Neuronal stem cell (in vitro differentiated cells): ENCODE measurements at regions not wholly inside any gene's neighbourhood (a gene's known extent, or its start where the extent isn't known, plus 50 kb on each side); places are given as distances from the start of the nearest gene placed in this dataset.

Experiments used
- DNase-seq: peaks from one replicate; pipeline ENCODE4 v3.0.0-alpha.2; 2013; ENCODE audit warnings: low spot score
- H2AFZ ChIP-seq: one replicate; pipeline ENCODE4 v1.6.1; 2013; ENCODE audit warnings: mild to moderate bottlenecking, low read length, inconsistent platforms
- H2AK5ac ChIP-seq: 2 replicates; pipeline ENCODE4 v1.6.1; 2013; ENCODE audit warnings: low read depth, mild to moderate bottlenecking, inconsistent platforms, low read length, moderate library complexity, mixed read lengths
- H2BK120ac ChIP-seq: 2 replicates; pipeline ENCODE4 v1.6.1; 2013; ENCODE audit warnings: low read depth, mild to moderate bottlenecking, inconsistent platforms, low read length, moderate library complexity, mixed read lengths
- H2BK12ac ChIP-seq: one replicate; pipeline ENCODE4 v1.6.1; 2013; ENCODE audit warnings: low read length, inconsistent platforms
- H2BK15ac ChIP-seq: 2 replicates; pipeline ENCODE4 v1.6.1; 2013; ENCODE audit warnings: mild to moderate bottlenecking, low read length, inconsistent platforms, mixed read lengths
- H2BK5ac ChIP-seq: one replicate; pipeline ENCODE4 v1.6.1; 2013; ENCODE audit warnings: inconsistent platforms, mild to moderate bottlenecking, low read length, moderate library complexity
- H3K14ac ChIP-seq: one replicate; pipeline ENCODE4 v1.6.1; 2013; ENCODE audit warnings: low read length, inconsistent platforms
- H3K18ac ChIP-seq: 2 replicates; pipeline ENCODE4 v1.6.1; 2013; ENCODE audit warnings: low read length, inconsistent platforms
- H3K23ac ChIP-seq: 2 replicates; pipeline ENCODE4 v1.6.1; 2013; ENCODE audit warnings: low read depth, mild to moderate bottlenecking, mixed read lengths, low read length, inconsistent platforms; ENCODE audit not compliant: poor library complexity
- H3K27ac ChIP-seq: replicated peaks from 3 replicates; pipeline ENCODE4 v1.5.1; 2013; ENCODE audit warnings: low read length, inconsistent platforms
- H3K27me3 ChIP-seq, 3 experiments: 2 replicates each; pipeline ENCODE4 v1.6.1; 2013; ENCODE audit warnings: low read length in 3 of 3, mild to moderate bottlenecking in 2 of 3, inconsistent platforms in 1 of 3, low read depth in 1 of 3, mixed read lengths in 1 of 3, moderate library complexity in 1 of 3; ENCODE audit not compliant: control insufficient read depth in 3 of 3, insufficient read depth in 3 of 3
- H3K36me3 ChIP-seq, 2 donors: replicated peaks in 1 of 2; 2 replicates each; pipeline ENCODE4 v1.6.1; 2013; ENCODE audit warnings: low read length in 2 of 2; ENCODE audit not compliant: control insufficient read depth in 2 of 2, insufficient read depth in 2 of 2
- H3K4ac ChIP-seq: 2 replicates; pipeline ENCODE4 v1.6.1; 2013; ENCODE audit warnings: inconsistent platforms, mild to moderate bottlenecking, low read length, moderate library complexity
- H3K4me1 ChIP-seq, 2 donors: 1 replicate in 1 of 2; 2 replicates in 1 of 2; pipeline ENCODE4 v1.6.1; 2013; ENCODE audit warnings: low read length in 2 of 2, low read depth in 1 of 2; ENCODE audit not compliant: control insufficient read depth in 2 of 2, insufficient read depth in 1 of 2
- H3K4me2 ChIP-seq: one replicate; pipeline ENCODE4 v1.6.1; 2013; ENCODE audit warnings: mild to moderate bottlenecking, low read length, inconsistent platforms; ENCODE audit not compliant: insufficient read depth, poor library complexity, severe bottlenecking
- H3K4me3 ChIP-seq, 2 donors: 2 replicates each; pipeline ENCODE4 v1.5.1; 2013; ENCODE audit warnings: low read length in 2 of 2, mild to moderate bottlenecking in 2 of 2, inconsistent platforms in 1 of 2, moderate library complexity in 1 of 2
- H3K79me1 ChIP-seq: one replicate; pipeline ENCODE4 v1.6.1; 2013; ENCODE audit warnings: low read depth, mild to moderate bottlenecking, inconsistent platforms, low read length, moderate library complexity
- H3K9ac ChIP-seq: one replicate; pipeline ENCODE4 v1.6.1; 2013; ENCODE audit warnings: mild to moderate bottlenecking, low read depth, low read length, inconsistent platforms; ENCODE audit not compliant: poor library complexity
- H3K9me3 ChIP-seq, 2 donors: replicated peaks in 1 of 2; 2 replicates each; pipeline versions ENCODE3 to v1.6.1; 2013; ENCODE audit warnings: low read length in 2 of 2, mild to moderate bottlenecking in 2 of 2, inconsistent platforms in 1 of 2, low read depth in 1 of 2, mixed read lengths in 1 of 2, moderate library complexity in 1 of 2; ENCODE audit not compliant: control insufficient read depth in 2 of 2, insufficient read depth in 1 of 2
- H4K8ac ChIP-seq: one replicate; pipeline ENCODE4 v1.6.1; 2013; ENCODE audit warnings: low read depth, mild to moderate bottlenecking, inconsistent platforms, low read length, moderate library complexity
- H4K91ac ChIP-seq: one replicate; pipeline ENCODE4 v1.6.1; 2013; ENCODE audit warnings: low read length, low read depth, mild to moderate bottlenecking, inconsistent platforms; ENCODE audit not compliant: poor library complexity
- WGBS, 2 donors: extraction: QIAGEN DNeasy Blood & Tissue Kit; methylation state at CpG; one replicate each; pipeline ENCODE4 v1.1.7; 2013; ENCODE audit warnings: missing lambda C conversion rate in 2 of 2, mixed read lengths in 1 of 2; ENCODE audit not compliant: insufficient read length in 2 of 2, insufficient replicate concordance in 1 of 2; ENCODE audit errors: extremely low coverage in 2 of 2; 5-methylcytosine and 5-hydroxymethylcytosine counted together

DNA sequence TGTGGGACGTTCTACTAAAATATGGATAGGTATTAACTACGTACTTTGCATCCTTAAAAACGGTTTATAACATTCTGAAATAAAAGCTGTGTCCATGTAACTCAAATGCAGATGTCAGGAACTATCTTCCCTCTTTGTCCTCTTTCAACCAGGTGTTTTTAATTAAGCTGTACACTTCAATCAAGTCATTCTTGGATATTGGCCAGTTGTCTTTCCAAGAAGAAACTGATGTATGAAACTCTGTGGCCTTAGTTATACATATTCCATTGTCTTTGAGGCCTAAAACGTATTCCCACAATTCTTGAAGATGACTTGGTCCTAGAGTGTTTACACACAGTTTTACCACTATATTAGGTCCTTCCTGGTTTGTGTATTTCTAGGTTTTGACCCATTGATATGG lies 249.0 kb upstream of the CNTN5 start:
- DNase-seq: no peak
- no peak overlapping the region for H2BK5ac ChIP-seq
- H3K14ac ChIP-seq: no peak overlapping the region
- WGBS, 2 donors: no CpG with 5 or more reads among the region's 4 CpGs
- no peak overlapping the region for H2BK15ac ChIP-seq
- H2BK120ac ChIP-seq: no peak overlapping the region
- H3K9me3 ChIP-seq: no peaks in the 10 kb centered on the region
- H3K4ac ChIP-seq: no peak overlapping the region
- no peak overlapping the region for H3K27ac ChIP-seq
- no peak overlapping the region for H2AFZ ChIP-seq
- H4K8ac ChIP-seq: no peak overlapping the region
- H3K18ac ChIP-seq: no peak overlapping the region
- H3K9ac ChIP-seq: no peak overlapping the region
- no peaks in the 10 kb centered on the region for H3K4me1 ChIP-seq
- no peak overlapping the region for H3K4me2 ChIP-seq
- H2AK5ac ChIP-seq: no peak overlapping the region
- no peak overlapping the region for H3K4me3 ChIP-seq
- no peaks in the 10 kb centered on the region for H3K27me3 ChIP-seq
- no peak overlapping the region for H2BK12ac ChIP-seq
- no peak overlapping the region for H3K23ac ChIP-seq
- H3K79me1 ChIP-seq: no peaks in the 10 kb centered on the region
- no peak overlapping the region for H4K91ac ChIP-seq
- no peaks in the 10 kb centered on the region for H3K36me3 ChIP-seq

DNA sequence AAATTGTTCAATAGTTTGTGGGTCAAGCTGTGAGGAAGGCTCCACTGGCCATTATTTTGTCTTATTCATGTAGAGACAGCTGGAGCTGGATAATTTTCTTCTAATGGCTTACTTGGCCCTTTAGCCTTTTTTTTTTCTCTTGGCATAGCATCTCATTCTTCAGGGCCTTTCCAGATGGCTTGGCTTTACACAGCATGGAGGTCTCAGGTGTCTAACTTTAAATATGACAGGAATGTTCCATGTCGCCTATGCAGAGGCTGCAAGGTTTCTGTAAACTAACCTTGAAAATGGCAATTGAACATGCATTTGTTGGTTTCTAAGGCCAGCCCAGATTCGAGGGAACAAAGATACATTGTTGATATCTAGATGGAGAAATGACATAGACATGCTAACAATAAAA lies 247.9 kb upstream of the CNTN5 start:
- no peak overlapping the region for H3K4me2 ChIP-seq
- H2BK12ac ChIP-seq: no peak overlapping the region
- H3K4ac ChIP-seq: no peak overlapping the region
- no peaks in the 10 kb centered on the region for H3K79me1 ChIP-seq
- no peaks in the 10 kb centered on the region for H3K36me3 ChIP-seq
- H3K4me1 ChIP-seq: no peaks in the 10 kb centered on the region
- no peaks in the 10 kb centered on the region for H3K9me3 ChIP-seq
- H3K14ac ChIP-seq: no peak overlapping the region
- WGBS, 2 donors: no CpG with 5 or more reads among the region's 2 CpGs
- no peak overlapping the region for H3K23ac ChIP-seq
- no peak for DNase-seq
- H3K9ac ChIP-seq: no peak overlapping the region
- no peak overlapping the region for H2BK120ac ChIP-seq
- H3K4me3 ChIP-seq: no peak overlapping the region
- no peaks in the 10 kb centered on the region for H3K27me3 ChIP-seq
- H3K27ac ChIP-seq: no peak overlapping the region
- no peak overlapping the region for H4K8ac ChIP-seq
- no peak overlapping the region for H2BK5ac ChIP-seq
- no peak overlapping the region for H2AK5ac ChIP-seq
- H2BK15ac ChIP-seq: no peak overlapping the region
- H2AFZ ChIP-seq: no peak overlapping the region
- H3K18ac ChIP-seq: no peak overlapping the region
- no peak overlapping the region for H4K91ac ChIP-seq

GRCh38 chr11:98793276-98793675 lies 227.5 kb upstream of the CNTN5 start:
- no peak overlapping the region for H3K27ac ChIP-seq
- no peak overlapping the region for H4K91ac ChIP-seq
- no peaks in the 10 kb centered on the region for H3K27me3 ChIP-seq
- no peak overlapping the region for H3K4ac ChIP-seq
- DNase-seq: no peak
- no peak overlapping the region for H3K4me3 ChIP-seq
- H2BK120ac ChIP-seq: no peak overlapping the region
- H4K8ac ChIP-seq: no peak overlapping the region
- no peaks in the 10 kb centered on the region for H3K36me3 ChIP-seq
- H2BK12ac ChIP-seq: no peak overlapping the region
- no peak overlapping the region for H2BK15ac ChIP-seq
- H2BK5ac ChIP-seq: no peak overlapping the region
- H3K9me3 ChIP-seq: no peaks in the 10 kb centered on the region
- H3K4me1 ChIP-seq: no peaks in the 10 kb centered on the region
- no peak overlapping the region for H3K4me2 ChIP-seq
- no peak overlapping the region for H3K14ac ChIP-seq
- no peak overlapping the region for H2AFZ ChIP-seq
- no peak overlapping the region for H3K9ac ChIP-seq
- no peak overlapping the region for H3K23ac ChIP-seq
- no peak overlapping the region for H3K18ac ChIP-seq
- no CpG with 5 or more reads among the region's 2 CpGs for WGBS, 2 donors
- H2AK5ac ChIP-seq: no peak overlapping the region
- no peaks in the 10 kb centered on the region for H3K79me1 ChIP-seq

DNA sequence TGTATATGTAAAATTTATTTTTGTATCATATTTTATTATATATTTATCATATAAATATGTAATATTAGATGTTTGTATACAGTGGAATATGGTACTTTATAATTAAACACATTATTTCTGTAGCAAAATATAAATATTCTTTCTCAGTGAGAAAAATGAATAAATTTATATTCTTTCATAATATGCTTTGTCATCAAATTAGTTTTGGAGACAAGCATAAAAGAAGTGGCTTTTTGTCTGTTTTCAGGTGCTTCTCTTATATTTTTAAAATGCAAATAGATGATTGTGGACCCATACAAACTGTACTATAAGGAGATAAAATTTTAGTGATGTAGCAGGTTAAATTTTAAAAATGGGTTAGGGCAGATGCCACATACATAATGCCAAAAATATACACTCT lies 222.4 kb upstream of the CNTN5 start:
- no peaks in the 10 kb centered on the region for H3K4me1 ChIP-seq
- H3K4me2 ChIP-seq: no peak overlapping the region
- no peaks in the 10 kb centered on the region for H3K79me1 ChIP-seq
- no peak overlapping the region for H3K4ac ChIP-seq
- no peak overlapping the region for H3K23ac ChIP-seq
- no peaks in the 10 kb centered on the region for H3K27me3 ChIP-seq
- no peak overlapping the region for H3K4me3 ChIP-seq
- no peak overlapping the region for H4K91ac ChIP-seq
- H2AFZ ChIP-seq: no peak overlapping the region
- H2BK15ac ChIP-seq: no peak overlapping the region
- no peak overlapping the region for H3K27ac ChIP-seq
- H3K36me3 ChIP-seq: no peaks in the 10 kb centered on the region
- no peak overlapping the region for H2BK12ac ChIP-seq
- H3K9ac ChIP-seq: no peak overlapping the region
- no peak overlapping the region for H2AK5ac ChIP-seq
- no peak overlapping the region for H3K14ac ChIP-seq
- H3K9me3 ChIP-seq: no peaks in the 10 kb centered on the region
- no peak for DNase-seq
- H4K8ac ChIP-seq: no peak overlapping the region
- H3K18ac ChIP-seq: no peak overlapping the region
- no peak overlapping the region for H2BK5ac ChIP-seq
- no peak overlapping the region for H2BK120ac ChIP-seq
